GM21515 (cell line): ENCODE measurements at regions not wholly inside any gene's neighbourhood (a gene's known extent, or its start where the extent isn't known, plus 50 kb on each side); places are given as distances from the start of the nearest gene placed in this dataset.

Experiments used
- ATAC-seq: cut with Tn5 transposase; IDR thresholded peaks from one replicate; pipeline ENCODE4 v1.9.1; 2021; ENCODE audit not compliant: unreplicated experiment

DNA sequence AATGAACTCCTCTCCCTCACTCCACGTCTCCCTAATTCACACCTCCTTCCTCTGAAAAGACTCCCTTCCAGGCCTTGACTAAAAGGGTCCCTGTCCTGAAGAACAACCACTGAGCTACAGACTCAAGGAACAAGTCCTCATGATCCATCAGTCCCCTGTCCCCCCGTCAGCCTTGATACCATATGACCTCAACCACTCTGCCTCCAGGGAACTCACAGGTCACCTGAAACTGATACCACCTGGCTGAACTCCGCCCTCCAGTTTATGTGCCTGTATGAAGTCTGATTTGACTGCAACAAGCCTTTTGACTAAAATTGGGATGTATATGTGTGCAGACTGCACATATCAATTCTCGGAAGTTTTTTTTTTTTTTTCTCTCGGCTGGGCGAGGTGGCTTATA lies 88.7 kb downstream of the UGCG start:
- ATAC-seq = peak; percentile 35

DNA sequence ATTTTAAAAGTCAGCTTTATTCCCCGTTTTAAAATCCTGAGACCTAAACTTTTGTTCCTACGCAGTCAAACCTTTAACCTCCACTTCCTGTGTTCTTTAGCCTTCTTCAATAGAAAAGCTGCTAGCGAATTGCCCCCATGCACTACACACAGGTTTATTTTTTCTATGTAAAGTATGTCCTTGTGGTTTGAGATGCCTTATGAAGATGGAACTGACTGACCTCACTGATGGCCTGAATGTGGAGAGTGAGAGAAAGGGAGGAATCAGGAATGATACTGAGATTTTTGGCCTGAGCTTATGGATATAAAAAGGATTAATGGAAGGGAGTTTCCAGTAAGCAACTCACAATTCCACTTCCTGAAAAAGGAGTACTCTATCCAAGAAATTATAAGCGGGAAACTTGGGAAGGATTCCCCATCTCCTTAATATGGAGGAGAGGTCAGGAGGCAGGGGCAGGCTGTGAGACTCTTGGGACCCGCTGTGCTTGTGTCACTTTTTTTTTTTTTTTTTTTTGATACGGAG lies 89.5 kb downstream of the UGCG start:
- ATAC-seq = no peak
